ENCODE measurements at regions not wholly inside any gene's neighbourhood (a gene's known extent, or its start where the extent isn't known, plus 50 kb on each side); places are given as distances from the start of the nearest gene placed in this dataset.

DNA sequence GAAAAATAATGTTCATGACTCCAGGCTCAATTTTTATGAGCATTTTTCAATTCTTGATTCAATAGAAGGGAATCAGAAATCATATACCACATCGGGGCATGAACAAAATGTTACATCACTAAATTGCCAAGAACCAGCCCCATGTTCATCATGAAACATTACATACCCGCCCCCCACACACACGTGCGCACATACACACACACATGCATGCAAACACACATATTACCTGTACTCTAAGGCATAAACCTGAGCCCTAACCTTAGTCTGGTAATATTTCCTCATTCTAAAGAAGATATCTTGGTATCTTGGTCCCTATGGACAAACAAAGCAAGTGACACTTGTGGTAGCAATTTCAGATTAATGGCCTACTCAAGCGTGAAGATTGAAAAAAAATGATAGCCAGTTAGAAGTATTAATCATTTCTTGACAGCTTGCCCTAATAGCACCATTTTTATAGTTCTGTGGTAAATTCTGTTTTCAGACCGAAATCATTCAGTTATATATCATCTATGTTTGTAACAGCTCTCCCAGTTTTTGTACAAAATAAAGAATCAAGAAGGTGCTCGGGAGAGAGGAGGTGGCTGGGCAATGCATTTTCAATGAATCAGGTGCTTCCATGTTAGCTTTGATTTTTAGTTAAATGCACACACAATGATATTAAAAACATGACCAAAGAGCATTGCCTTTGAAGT is 95.4 kb upstream of the DOK5 start:
- Histone ChIP-seq H3K9ac (no peak overlapping the region), H3K4me2 (no peak overlapping the region), H3K36me3 (ENCODE audit: insufficient read depth) (no peaks in the 10 kb centered on the region), H3K4me1 (ENCODE audit: low read depth, poor library complexity, severe bottlenecking) (no peaks in the 10 kb centered on the region), H3K27ac (no peak overlapping the region), H3K27me3 (ENCODE audit: insufficient read depth, low read depth) (no peaks in the 10 kb centered on the region), H3K4me3 (IDR thresholded peaks at IDR 0.05; ENCODE audit: insufficient read depth, low read depth, low read length) (no peak overlapping the region), H3K79me2 (ENCODE audit: insufficient read depth, low read depth) (no peaks in the 10 kb centered on the region), H4K20me1 (ENCODE audit: insufficient read depth) (no peaks in the 10 kb centered on the region), H2AFZ (ENCODE audit: low read depth) (no peak overlapping the region)
- TF ChIP-seq, protein P1, sequence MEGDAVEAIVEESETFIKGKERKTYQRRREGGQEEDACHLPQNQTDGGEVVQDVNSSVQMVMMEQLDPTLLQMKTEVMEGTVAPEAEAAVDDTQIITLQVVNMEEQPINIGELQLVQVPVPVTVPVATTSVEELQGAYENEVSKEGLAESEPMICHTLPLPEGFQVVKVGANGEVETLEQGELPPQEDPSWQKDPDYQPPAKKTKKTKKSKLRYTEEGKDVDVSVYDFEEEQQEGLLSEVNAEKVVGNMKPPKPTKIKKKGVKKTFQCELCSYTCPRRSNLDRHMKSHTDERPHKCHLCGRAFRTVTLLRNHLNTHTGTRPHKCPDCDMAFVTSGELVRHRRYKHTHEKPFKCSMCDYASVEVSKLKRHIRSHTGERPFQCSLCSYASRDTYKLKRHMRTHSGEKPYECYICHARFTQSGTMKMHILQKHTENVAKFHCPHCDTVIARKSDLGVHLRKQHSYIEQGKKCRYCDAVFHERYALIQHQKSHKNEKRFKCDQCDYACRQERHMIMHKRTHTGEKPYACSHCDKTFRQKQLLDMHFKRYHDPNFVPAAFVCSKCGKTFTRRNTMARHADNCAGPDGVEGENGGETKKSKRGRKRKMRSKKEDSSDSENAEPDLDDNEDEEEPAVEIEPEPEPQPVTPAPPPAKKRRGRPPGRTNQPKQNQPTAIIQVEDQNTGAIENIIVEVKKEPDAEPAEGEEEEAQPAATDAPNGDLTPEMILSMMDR (conservative IDR thresholded peaks at IDR 0.05; ENCODE audit: low read depth, low read length): no peak

GRCh38 chr20:54382419-54382818 is 93.0 kb upstream of the DOK5 start:
- no peak overlapping the region for H3K27ac ChIP-seq
- no peak overlapping the region for H3K4me3 ChIP-seq (IDR thresholded peaks at IDR 0.05; ENCODE audit: insufficient read depth, low read depth, low read length)
- no peaks in the 10 kb centered on the region for H3K36me3 ChIP-seq (ENCODE audit: insufficient read depth)
- H3K27me3 ChIP-seq (ENCODE audit: insufficient read depth, low read depth): no peaks in the 10 kb centered on the region
- no peaks in the 10 kb centered on the region for H4K20me1 ChIP-seq (ENCODE audit: insufficient read depth)
- no peaks in the 10 kb centered on the region for H3K79me2 ChIP-seq (ENCODE audit: insufficient read depth, low read depth)
- H3K4me1 ChIP-seq (ENCODE audit: low read depth, poor library complexity, severe bottlenecking): no peaks in the 10 kb centered on the region
- TF ChIP-seq, protein P1 (conservative IDR thresholded peaks at IDR 0.05; ENCODE audit: low read depth, low read length): no peak
- no peak overlapping the region for H3K4me2 ChIP-seq
- H3K9ac ChIP-seq: no peak overlapping the region
- no peak overlapping the region for H2AFZ ChIP-seq (ENCODE audit: low read depth)

GRCh38 chr20:54385746-54386145 is 89.6 kb upstream of the DOK5 start:
- Histone ChIP-seq H3K36me3 (ENCODE audit: insufficient read depth) (no peaks in the 10 kb centered on the region), H3K9ac (no peak overlapping the region), H2AFZ (ENCODE audit: low read depth) (no peak overlapping the region), H3K4me1 (ENCODE audit: low read depth, poor library complexity, severe bottlenecking) (no peaks in the 10 kb centered on the region), H3K4me3 (IDR thresholded peaks at IDR 0.05; ENCODE audit: insufficient read depth, low read depth, low read length) (no peak overlapping the region), H3K27ac (no peak overlapping the region), H3K4me2 (no peak overlapping the region), H3K27me3 (ENCODE audit: insufficient read depth, low read depth) (no peaks in the 10 kb centered on the region), H3K79me2 (ENCODE audit: insufficient read depth, low read depth) (no peaks in the 10 kb centered on the region), H4K20me1 (ENCODE audit: insufficient read depth) (no peaks in the 10 kb centered on the region)
- TF ChIP-seq, protein P1 (conservative IDR thresholded peaks at IDR 0.05; ENCODE audit: low read depth, low read length): no peak

DNA sequence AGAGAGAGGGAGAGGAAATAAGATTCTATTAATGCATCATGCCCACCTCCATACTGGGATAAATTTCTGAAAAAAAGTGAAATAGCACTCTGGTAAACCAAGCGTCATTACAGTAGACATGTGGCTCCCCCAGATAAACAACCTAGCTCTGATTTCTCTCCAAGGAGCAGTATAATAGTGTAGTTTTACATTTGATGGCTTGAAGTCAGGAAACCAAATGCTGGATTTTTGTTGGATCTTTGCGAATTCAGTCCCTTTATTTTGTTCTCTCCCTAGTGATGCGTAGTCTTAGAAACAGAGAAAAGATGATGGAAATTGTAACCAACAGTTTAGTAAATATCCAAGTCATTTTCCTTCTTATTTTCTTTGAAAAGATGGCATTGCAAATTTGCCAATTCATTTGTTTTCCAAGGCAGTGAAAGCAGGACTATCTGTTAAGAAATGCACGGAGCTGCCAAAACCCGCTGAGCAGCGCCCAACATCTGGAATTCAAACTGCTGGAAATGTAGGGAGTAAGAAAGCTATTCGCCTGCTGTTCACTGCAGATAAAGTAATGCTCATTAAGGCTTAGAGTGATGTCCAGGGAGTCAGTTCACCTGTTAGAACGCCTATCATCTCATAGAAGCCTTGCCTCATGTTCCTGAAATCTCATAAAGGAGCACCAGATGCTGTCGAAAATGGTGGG is 85.7 kb upstream of the DOK5 start:
- Histone ChIP-seq H3K9ac (no peak overlapping the region), H3K4me1 (ENCODE audit: low read depth, poor library complexity, severe bottlenecking) (no peaks in the 10 kb centered on the region), H2AFZ (ENCODE audit: low read depth) (no peak overlapping the region), H3K4me2 (no peak overlapping the region), H3K79me2 (ENCODE audit: insufficient read depth, low read depth) (no peaks in the 10 kb centered on the region), H3K27me3 (ENCODE audit: insufficient read depth, low read depth) (no peaks in the 10 kb centered on the region), H4K20me1 (ENCODE audit: insufficient read depth) (no peaks in the 10 kb centered on the region), H3K36me3 (ENCODE audit: insufficient read depth) (no peaks in the 10 kb centered on the region), H3K27ac (no peak overlapping the region), H3K4me3 (IDR thresholded peaks at IDR 0.05; ENCODE audit: insufficient read depth, low read depth, low read length) (no peak overlapping the region)
- TF ChIP-seq, protein P1 (conservative IDR thresholded peaks at IDR 0.05; ENCODE audit: low read depth, low read length): no peak

Measured in KMS-11 (cell line).